MG63 (cell line): ENCODE measurements at regions not wholly inside any gene's neighbourhood (a gene's known extent, or its start where the extent isn't known, plus 50 kb on each side); places are given as distances from the start of the nearest gene placed in this dataset.

ENCODE experiments used
- DNase-seq: peaks from one replicate; pipeline ENCODE4 v3.0.0-alpha.2; 2020
- H3K27me3 ChIP-seq: fragments of 250-450 bp; sonication (Bioruptor Pico); 2 replicates; pipeline ENCODE4 v1.5.1; 2020; ENCODE audit warnings: mild to moderate bottlenecking, moderate library complexity
- H3K36me3 ChIP-seq: fragments of 250-450 bp; sonication (Bioruptor Pico); 2 replicates; pipeline ENCODE4 v1.5.1; 2020; ENCODE audit warnings: mild to moderate bottlenecking, moderate library complexity
- H3K4me3 ChIP-seq: fragments of 250-450 bp; sonication (Bioruptor Pico); 2 replicates; pipeline ENCODE4 v1.5.1; 2020; ENCODE audit warnings: mild to moderate bottlenecking, moderate library complexity
- H3K9me3 ChIP-seq: fragments of 250-450 bp; sonication (Bioruptor Pico); 2 replicates; pipeline ENCODE4 v1.5.1; 2020; ENCODE audit warnings: mild to moderate bottlenecking, moderate library complexity

DNA sequence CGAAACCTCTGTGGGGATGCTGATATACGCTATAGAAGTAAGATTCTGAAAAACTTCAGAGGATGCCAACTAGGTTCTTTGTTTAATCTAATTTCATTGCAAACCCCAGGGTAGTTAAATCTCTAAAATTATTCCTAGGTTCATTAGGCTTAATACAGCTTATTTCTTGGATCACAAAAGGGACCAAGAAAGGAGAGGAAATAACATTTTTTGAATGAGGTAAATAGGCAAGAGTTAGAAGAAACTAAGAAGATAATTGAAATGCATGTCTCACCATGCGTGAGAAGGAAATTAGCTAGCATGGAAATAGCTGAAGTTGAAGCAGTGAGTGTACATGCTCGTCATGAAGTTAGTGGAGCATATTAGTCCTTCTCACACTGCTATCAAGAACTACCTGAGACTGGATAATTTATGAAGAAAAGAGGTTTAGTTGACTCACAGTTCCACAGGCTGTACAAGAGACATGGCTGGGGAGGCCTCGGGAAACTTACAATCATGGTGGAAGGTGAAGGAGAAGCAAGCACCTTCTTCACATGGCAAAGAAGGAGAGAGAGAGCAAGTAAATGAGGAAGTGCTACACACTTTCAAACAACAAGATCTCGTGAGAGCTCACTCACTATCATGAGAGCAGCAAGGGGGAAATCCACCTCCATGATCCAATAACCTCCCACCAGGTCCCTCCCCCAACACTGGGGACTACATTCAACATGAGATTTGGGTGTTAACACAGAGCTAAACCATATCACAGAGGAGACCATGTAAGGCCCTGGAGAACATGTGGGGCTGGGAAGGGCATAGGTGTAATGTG is 125.1 kb upstream of the OSMR start:
- no peak for DNase-seq
- Histone ChIP-seq H3K27me3 (no peaks in the 10 kb centered on the region), H3K4me3 (no peak overlapping the region), H3K9me3 (no peaks in the 10 kb centered on the region), H3K36me3 (no peaks in the 10 kb centered on the region)

DNA sequence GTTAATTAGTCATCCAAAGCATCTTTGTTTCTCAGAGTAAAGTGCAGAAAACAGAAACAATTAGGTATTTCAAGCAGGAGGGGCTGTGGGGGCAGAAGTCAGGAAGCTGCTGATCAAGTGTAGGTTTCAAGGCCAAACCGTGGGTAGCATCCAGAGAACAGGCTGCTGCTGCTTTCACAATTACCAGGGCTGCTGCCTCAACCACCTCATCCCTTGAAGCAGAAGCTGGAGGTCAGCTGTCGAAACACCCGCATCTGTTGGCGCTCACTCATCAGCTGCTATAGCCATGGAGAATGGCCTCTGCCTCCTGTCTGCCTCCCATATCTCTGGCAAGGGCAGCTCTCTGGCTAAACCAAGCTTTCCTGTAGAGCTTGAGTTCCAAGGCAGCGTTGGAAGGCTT is 122.9 kb upstream of the OSMR start:
- Histone ChIP-seq H3K9me3 (no peaks in the 10 kb centered on the region), H3K27me3 (no peaks in the 10 kb centered on the region), H3K4me3 (no peak overlapping the region), H3K36me3 (no peaks in the 10 kb centered on the region)
- DNase-seq: no peak

DNA sequence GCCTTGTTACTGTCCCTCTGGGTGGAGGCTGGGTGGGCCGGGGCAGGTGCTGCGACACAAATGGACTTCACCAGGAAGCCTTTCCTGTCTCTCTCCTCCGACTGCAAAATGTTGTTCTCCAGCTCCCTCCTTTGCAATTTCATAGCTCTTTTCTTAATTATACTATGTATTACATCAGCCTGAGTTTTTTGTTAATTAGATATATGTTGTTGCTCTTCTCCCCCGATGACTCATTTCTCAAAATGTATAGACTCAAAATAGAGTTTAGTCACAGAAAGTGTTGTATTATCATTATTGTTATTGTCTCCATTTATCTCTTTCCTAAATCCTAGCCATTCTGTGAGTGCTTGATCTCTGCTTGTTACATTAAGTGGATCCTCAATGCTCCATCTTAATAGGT is 122.4 kb upstream of the OSMR start:
- Histone ChIP-seq H3K27me3 (no peaks in the 10 kb centered on the region), H3K36me3 (no peaks in the 10 kb centered on the region), H3K9me3 (no peaks in the 10 kb centered on the region), H3K4me3 (no peak overlapping the region)
- no peak for DNase-seq

DNA sequence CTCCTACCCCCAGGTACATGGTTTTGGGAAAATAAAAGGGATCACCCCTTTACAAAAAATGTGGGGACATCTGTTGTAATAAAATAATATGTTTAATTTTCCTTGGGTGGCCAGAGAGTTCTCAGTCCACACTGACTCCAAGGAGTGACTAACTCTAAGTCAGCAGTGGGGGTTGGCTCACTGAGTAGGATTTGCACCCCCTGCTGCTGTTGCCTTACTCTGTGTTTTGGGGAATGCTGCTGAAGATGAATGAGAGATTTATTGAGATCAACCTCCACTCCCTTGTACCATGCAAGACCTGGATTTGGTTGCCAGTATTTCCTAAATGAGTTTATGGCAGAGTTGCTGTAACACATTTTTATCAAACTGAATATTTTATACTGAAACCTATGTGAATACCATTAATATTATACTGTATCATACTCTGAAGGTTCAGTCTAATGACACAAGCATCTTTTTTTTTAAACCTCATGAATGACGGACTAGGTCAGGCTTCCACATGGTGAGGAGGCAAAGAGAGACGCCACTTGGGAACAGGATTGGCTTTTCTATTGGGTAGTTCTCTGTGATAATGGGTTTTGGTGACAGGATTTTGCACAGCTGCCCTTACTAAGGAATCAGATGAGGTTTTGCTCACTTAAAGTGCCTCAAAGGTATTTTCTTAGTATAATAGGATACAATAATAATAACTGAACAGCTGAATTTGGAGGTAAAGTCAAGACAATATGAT is 121.3 kb upstream of the OSMR start:
- DNase-seq: peak; percentile 82
- H3K9me3 ChIP-seq: no peaks in the 10 kb centered on the region
- no peak overlapping the region for H3K4me3 ChIP-seq
- H3K27me3 ChIP-seq: no peaks in the 10 kb centered on the region
- no peaks in the 10 kb centered on the region for H3K36me3 ChIP-seq

DNA sequence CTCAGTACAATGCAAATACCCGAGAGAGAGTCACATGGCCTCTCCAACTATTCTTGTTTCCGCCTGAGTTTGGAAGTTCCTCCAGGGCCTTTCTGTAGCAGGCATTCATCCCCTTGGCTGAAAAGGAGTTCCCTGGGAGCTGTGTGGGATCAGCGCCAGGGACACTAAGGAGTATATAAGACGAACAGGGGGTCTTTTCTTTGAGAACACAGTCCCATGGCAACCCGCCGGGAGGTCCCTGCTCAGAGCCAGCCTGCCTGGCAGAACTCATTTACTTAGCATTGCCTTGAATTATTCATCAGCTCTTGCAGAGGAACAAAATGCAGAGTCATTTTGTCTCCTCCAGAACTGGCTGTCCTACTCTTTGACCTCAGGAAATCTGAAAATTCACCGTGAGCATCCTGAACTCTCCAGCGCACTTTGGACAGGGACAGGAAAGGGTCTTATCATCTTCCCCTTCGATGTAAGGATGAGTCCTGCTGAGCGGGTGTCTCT is 120.4 kb upstream of the OSMR start:
- no peak for DNase-seq
- Histone ChIP-seq H3K9me3 (no peaks in the 10 kb centered on the region), H3K4me3 (no peak overlapping the region), H3K27me3 (no peaks in the 10 kb centered on the region), H3K36me3 (no peaks in the 10 kb centered on the region)

DNA sequence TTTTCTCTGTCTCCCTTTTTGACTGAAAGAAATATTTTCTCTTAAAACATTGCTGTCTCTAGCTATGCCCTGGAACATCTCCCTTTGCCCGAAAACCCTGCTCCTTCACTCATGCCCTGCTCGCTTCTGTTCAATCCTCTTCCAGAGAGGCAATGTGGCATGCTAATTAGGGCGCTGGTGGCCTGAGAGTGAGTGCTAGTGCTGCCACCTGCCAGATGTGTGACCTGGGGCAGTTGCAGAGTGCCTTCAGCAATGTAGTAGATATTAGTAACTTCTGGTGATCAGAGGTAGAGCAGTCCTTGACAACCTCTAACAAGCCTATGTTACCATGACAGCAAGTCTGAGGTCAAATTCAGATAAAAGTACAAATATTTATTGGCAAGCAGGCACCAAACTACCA is 119.5 kb upstream of the OSMR start:
- Histone ChIP-seq H3K9me3 (no peaks in the 10 kb centered on the region), H3K36me3 (no peaks in the 10 kb centered on the region), H3K4me3 (no peak overlapping the region), H3K27me3 (no peaks in the 10 kb centered on the region)
- DNase-seq: no peak

DNA sequence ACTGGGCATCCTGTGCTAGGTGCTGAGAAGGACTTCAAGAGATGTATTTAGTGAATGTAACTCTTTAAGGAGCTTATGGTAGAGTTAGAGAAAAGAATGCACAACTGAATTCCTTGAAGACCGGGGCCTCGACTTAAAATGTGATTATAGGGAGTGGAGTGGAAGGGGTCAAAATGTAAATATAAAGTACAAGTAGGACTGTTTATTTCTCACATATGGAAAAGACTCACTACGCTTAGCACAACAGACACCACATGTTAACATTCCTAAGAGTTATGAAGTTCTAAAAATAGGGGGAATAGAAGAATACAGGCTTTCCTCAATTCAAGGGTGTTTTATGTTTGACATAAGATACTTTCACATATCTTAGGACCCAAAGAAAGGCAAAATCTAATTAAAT is 117.8 kb upstream of the OSMR start:
- no peaks in the 10 kb centered on the region for H3K27me3 ChIP-seq
- DNase-seq: no peak
- no peaks in the 10 kb centered on the region for H3K36me3 ChIP-seq
- no peaks in the 10 kb centered on the region for H3K9me3 ChIP-seq
- no peak overlapping the region for H3K4me3 ChIP-seq

DNA sequence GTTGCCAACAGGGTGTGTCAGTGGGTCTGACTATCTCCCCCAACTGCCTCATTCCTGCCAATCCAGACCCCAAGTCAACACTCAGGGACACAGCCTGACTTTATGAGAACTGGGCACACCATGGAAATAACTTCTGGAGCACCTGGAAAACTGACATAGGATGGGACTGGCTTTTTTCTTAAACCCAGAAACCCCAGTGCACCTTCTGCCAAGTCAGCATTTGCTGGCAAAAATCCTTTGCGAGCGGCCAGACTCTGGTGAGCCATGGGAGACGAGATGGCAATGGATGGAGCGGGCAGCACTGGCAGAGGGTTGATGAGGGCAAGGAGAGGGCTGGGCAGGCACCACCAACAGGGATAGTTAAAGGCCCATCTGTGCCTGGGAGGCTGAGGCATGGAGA is 114.4 kb upstream of the OSMR start:
- no peak for DNase-seq
- no peaks in the 10 kb centered on the region for H3K9me3 ChIP-seq
- no peak overlapping the region for H3K4me3 ChIP-seq
- no peaks in the 10 kb centered on the region for H3K36me3 ChIP-seq
- no peaks in the 10 kb centered on the region for H3K27me3 ChIP-seq

DNA sequence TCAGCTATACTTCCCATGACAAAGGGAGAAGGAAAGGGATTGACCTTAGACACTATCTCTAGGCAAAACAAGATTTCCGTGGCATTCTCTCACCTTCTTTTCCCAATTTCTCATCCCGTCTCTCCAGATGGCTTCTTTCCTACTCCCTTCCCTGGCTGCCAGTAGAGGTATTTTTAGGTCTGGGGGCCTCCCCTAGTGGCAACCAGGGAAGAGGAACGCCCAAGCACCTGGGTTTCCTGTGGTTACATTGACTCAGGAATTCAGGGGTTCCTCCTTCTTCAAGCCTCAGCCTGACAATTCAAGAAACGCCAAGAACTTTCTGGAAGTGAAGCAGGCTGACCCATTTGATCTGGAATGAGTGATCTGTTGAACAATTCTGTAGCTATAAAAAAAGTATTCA is 111.5 kb upstream of the OSMR start:
- H3K9me3 ChIP-seq: no peaks in the 10 kb centered on the region
- no peaks in the 10 kb centered on the region for H3K36me3 ChIP-seq
- H3K4me3 ChIP-seq: no peak overlapping the region
- H3K27me3 ChIP-seq: no peaks in the 10 kb centered on the region
- no peak for DNase-seq

DNA sequence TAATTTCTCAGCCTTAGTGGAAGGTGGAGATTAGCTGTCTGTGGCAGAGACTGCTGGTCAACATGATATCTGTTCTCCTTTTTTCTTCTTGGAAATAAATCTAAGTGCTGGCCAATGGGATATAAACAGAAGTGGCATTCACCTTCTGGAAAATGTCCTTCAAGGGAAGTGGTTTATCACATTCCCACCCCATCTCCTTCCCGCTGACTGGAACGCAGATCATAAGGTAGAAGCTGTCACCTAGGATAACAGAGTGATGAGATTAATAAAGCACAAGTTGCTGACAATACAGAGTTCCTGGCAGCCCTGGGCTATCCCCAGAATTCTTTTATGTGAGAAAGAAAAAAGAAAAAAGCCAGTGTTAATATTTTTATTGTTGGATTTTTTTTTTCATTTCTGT is 109.7 kb upstream of the OSMR start:
- Histone ChIP-seq H3K9me3 (no peaks in the 10 kb centered on the region), H3K36me3 (no peaks in the 10 kb centered on the region), H3K4me3 (no peak overlapping the region), H3K27me3 (no peaks in the 10 kb centered on the region)
- DNase-seq: no peak

DNA sequence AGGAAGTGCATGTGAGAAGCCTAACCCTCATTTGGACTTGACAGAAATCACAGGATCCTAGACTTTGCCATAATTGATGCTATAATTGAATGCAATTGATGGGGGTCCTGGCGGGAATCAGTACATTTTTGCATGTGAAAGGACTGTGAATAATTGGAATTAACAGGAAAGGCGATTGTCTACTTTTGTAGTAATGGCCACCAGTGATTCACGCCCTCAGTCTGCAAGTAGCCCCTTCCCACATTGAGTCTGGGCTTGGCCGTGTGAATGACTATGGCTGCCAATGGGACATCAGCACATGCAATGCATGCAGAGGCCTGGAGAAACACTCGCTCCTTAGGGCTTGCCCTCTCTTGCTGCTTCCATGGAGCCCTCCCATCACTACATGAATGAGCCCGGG is 107.8 kb upstream of the OSMR start:
- DNase-seq: no peak
- H3K9me3 ChIP-seq: no peaks in the 10 kb centered on the region
- H3K4me3 ChIP-seq: no peak overlapping the region
- no peaks in the 10 kb centered on the region for H3K27me3 ChIP-seq
- H3K36me3 ChIP-seq: no peaks in the 10 kb centered on the region

DNA sequence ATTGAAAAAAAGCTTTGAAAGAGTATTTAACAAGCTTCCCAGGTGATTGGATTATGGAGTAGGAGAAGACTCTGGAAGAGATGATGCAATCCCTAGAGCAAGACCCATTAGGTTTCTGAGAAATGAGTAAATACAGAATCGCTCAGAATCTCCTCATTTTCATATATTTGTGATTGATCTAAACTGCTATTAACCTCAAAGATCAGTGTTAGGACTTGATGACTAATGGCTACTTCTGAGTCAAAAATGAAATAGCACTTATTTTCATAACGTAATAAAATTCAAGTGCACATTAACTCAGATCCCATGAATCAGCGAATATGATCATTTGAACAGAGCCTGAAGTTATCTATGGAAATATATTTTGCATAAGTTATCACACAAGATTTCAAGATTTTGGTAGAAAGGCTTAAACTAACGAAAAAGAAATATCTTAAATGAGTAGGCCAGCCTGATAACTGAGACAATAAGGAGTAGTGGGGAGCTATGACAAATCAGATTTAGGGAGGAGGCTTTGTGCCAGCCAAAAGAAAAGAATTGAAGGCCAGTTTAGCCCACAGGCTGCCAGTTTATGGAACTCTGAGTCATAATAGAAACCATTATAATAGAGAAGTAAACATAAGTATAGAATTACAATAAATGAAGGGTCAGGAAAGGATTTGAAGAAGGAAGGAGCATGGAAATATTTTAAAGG is 106.7 kb upstream of the OSMR start:
- Histone ChIP-seq H3K36me3 (no peaks in the 10 kb centered on the region), H3K4me3 (no peak overlapping the region), H3K27me3 (no peaks in the 10 kb centered on the region), H3K9me3 (peaks cover 3% of the 10 kb centered on the region)
- peak; percentile 58 for DNase-seq

DNA sequence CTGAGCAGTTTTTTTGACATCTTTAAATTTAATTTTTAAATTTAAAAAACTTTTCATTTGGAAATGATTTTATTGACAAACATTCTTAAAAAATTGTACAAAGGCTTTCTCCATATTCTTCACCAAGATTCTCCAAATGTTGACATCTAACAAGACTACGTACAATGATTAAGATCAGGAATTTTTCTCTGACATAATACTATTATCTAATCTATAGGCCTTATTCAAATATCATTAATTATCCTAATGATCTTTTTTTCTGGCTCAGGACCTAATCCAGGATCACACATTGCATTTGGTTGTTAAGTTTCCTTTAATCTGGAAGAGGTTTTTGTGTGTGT is 106.1 kb upstream of the OSMR start:
- peaks cover 5% of the 10 kb centered on the region for H3K9me3 ChIP-seq
- no peak overlapping the region for H3K4me3 ChIP-seq
- H3K36me3 ChIP-seq: no peaks in the 10 kb centered on the region
- no peak for DNase-seq
- no peaks in the 10 kb centered on the region for H3K27me3 ChIP-seq

DNA sequence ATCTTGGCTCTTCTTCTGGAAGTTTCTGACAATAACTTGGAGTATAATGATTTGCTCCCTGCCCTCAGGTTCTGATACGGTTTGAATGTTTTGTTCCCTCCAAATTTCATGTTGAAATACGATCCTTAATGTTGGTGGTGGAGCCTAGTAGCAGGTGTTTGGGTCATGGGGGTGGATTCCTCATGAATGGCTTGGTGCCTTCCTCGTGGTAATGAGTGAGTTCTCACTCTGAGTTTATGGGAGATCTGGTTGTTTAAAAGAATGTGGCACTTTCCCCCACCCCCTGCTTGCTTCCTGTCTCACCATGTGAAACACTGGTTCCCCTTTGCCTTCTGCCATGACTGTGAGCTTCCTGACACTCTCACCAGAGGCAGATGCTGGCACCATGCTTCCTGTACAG is 103.0 kb upstream of the OSMR start:
- Histone ChIP-seq H3K4me3 (no peak overlapping the region), H3K36me3 (no peaks in the 10 kb centered on the region), H3K27me3 (no peaks in the 10 kb centered on the region), H3K9me3 (peaks cover 7% of the 10 kb centered on the region)
- DNase-seq: no peak

DNA sequence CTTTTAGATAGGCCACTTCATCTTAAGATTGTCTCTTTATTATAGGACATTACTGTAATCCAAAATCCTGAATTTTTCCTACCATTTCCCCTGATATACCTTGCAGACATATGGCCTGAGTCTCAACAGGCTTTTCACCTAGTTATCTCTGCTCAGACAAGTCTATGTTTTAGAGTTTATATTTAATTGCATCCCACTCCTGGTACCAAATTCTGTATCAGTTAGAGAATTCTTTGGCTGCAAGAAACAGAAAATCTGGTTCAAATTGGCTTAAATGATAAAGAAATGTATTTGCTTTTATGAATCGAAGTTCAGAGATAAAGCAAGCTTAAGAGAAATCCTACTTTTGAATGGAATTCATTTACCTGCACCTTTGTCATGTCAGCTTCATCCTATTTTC is 102.2 kb upstream of the OSMR start:
- peaks cover 7% of the 10 kb centered on the region for H3K9me3 ChIP-seq
- H3K36me3 ChIP-seq: no peaks in the 10 kb centered on the region
- no peak for DNase-seq
- H3K27me3 ChIP-seq: no peaks in the 10 kb centered on the region
- H3K4me3 ChIP-seq: no peak overlapping the region

DNA sequence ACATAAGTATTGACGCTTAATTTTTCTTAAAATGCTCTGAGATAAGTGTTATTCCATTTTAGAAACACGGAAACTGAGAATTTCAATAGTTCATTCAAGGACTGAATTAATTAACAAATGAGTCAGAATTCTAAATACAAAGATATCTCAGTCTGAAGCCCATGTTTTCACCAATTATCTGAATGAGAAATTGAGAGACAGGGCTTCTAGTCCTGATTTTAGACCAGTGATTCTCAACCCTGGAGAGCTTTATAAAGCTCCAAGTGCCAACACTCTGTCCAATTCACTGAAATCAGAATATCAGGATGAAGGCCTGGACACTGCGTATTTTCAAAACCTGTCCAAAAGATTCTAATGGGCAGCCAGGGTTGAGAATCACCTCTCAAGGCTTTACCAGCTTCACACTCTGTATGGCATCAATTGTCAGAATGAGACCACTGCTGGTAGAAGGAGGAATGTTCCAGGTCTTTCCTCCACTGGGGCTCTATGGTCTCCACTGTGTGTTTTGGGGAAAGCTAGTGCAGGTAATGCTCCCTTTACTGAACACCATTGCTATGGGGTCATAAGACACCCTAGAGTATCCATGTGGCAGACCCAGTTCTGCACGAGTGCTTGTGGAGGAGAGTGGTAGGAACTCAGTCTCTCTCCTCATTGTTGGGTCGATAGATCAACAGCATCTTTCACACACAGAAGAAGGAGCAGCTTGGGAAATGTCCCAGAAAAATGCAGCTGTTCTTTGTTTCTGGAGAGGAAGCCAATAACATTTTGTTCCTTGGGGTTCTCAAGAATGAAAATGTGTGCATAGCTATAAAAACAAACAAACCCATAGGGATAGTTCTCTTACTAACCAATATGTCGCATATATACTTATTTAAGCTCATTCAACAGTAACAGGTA is 99.7 kb upstream of the OSMR start:
- H3K27me3 ChIP-seq: no peaks in the 10 kb centered on the region
- no peak for DNase-seq
- no peaks in the 10 kb centered on the region for H3K36me3 ChIP-seq
- peaks cover 7% of the 10 kb centered on the region for H3K9me3 ChIP-seq
- H3K4me3 ChIP-seq: no peak overlapping the region

DNA sequence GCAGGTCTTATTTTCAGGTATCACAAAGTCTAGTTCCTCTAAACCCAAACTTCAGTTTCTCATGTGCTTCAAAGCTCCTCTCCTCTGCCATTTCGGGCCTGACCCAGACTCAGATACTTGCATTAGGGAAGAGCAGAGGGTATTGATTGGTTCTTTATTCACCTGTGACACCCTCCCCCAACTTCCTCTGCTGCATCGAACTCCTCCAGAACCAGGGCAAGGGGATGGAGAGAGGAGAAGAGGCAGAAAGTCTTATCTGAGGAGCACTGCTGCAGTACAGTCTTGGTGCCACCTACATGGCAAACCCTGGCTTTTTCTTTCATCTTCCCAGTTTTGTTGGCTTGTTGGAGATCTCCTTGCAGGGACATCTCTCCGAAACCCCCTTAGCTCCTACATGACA is 96.0 kb upstream of the OSMR start:
- Histone ChIP-seq H3K36me3 (no peaks in the 10 kb centered on the region), H3K27me3 (no peaks in the 10 kb centered on the region; the same call in 1 of the 2 replicates), H3K4me3 (no peak overlapping the region), H3K9me3 (0 out of 2 replicates have a peak, but pooled peaks cover 2% of the 10 kb centered on the region)
- DNase-seq: no peak
